Mucosa of rectum (tissue), 2 donors: ENCODE measurements at regions not wholly inside any gene's neighbourhood (a gene's known extent, or its start where the extent isn't known, plus 50 kb on each side); places are given as distances from the start of the nearest gene placed in this dataset.
"Not testable (repeated sequence)": the region's sequence is repeated elsewhere in the genome, so short reads cannot be mapped to it uniquely, and the experiment has no call there.

ENCODE experiments used
- H3K27ac ChIP-seq, 2 donors: one replicate each; pipeline ENCODE4 v1.7.0; 2013; ENCODE audit warnings: inconsistent platforms in 2 of 2, low read depth in 2 of 2, low read length in 2 of 2
- H3K27me3 ChIP-seq, 2 donors: one replicate each; pipeline ENCODE4 v1.7.0; 2013; ENCODE audit warnings: low read length in 2 of 2; ENCODE audit not compliant: control insufficient read depth in 2 of 2, insufficient read depth in 2 of 2
- H3K36me3 ChIP-seq, 2 donors: one replicate each; pipeline ENCODE4 v1.7.0; 2013; ENCODE audit warnings: low read length in 2 of 2; ENCODE audit not compliant: control insufficient read depth in 2 of 2, insufficient read depth in 2 of 2
- H3K4me1 ChIP-seq, 2 donors: one replicate each; pipeline ENCODE4 v1.7.0; 2013; ENCODE audit warnings: low read length in 2 of 2, mild to moderate bottlenecking in 1 of 2; ENCODE audit not compliant: control insufficient read depth in 2 of 2, insufficient read depth in 2 of 2
- H3K4me3 ChIP-seq, 2 donors: one replicate each; pipeline ENCODE4 v1.7.0; 2013; ENCODE audit warnings: low read length in 2 of 2
- H3K9ac ChIP-seq, 2 donors: one replicate each; pipeline ENCODE4 v1.7.0; 2013; ENCODE audit warnings: low read length in 2 of 2, low read depth in 1 of 2, mild to moderate bottlenecking in 1 of 2
- H3K9me3 ChIP-seq, 2 donors: one replicate each; pipeline ENCODE4 v1.7.0; 2013; ENCODE audit warnings: low read length in 2 of 2; ENCODE audit not compliant: control insufficient read depth in 2 of 2
- donor health status: healthy.
- donor health status: Normal muscosa, but diverticular disease.

DNA sequence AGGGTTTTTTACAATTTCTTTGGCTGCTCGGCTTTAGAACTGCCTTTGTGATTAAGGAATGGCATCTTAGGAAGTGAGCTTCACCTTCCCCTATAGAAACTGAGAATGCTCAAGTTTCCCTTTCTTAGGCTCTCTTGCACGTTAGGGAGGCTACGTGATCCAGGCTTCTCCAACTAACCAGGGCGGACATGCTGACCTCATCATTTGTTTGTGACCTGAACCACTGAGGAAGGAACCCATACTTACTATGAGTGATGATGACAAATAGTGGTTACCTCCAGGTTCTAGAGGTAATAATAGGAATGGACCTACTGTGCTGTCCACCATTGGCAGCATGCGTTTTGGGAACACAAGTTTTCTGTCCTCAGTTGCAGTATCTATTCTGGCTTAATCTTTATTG is 645.8 kb downstream of the C6orf118 start:
- Histone ChIP-seq H3K9me3 (peaks cover 0 to under 1% of the 10 kb centered on the region in 2 donors), H3K27ac (no peak overlapping the region), H3K27me3 (no peaks in the 10 kb centered on the region), H3K4me3 (no peak overlapping the region), H3K36me3 (no peaks in the 10 kb centered on the region), H3K4me1 (no peaks in the 10 kb centered on the region), H3K9ac (no peak overlapping the region)

DNA sequence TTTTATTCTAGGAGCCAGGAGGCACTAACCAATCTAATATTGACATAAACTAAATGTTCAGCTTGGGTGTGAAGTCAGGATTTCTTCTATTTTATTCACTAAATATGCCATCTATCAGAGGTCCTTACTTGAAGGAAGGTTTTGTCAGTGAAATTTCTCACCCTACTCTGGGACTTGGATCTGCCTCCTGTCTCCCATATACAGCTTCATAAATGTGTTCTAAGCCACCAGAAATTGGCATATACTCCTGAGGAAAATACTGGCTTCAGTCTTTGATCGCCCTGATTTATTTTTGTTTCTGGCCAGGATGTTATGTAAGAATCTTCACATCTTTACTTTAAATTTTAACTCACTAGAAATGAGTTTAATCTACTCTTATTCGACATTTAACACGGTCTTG is 647.7 kb downstream of the C6orf118 start:
- Histone ChIP-seq H3K9me3 (no peaks in the 10 kb centered on the region), H3K9ac (no peak overlapping the region), H3K4me3 (no peak overlapping the region), H3K27ac (no peak overlapping the region), H3K27me3 (no peaks in the 10 kb centered on the region), H3K36me3 (no peaks in the 10 kb centered on the region), H3K4me1 (no peaks in the 10 kb centered on the region)

DNA sequence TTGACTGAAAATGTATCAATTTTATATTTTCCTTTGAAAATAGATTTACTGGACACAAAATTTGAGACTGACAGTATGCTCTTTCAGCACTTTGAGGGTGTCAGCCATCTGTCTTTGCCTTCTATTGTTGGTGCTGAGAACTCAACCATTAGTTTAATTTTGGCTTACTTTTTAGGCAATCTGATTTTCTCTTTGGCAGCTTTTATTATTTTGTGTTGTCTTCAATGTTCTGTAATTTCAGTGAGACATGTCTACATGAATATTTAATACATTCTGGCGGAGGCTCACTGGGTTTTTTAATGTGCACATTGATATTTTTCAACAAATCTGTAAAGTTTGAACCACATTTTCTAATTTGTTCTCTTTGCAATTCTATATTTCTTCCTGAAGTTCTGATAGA is 648.6 kb downstream of the C6orf118 start:
- H3K36me3 ChIP-seq: no peaks in the 10 kb centered on the region
- no peak overlapping the region for H3K9ac ChIP-seq
- H3K4me1 ChIP-seq: no peaks in the 10 kb centered on the region
- no peaks in the 10 kb centered on the region for H3K9me3 ChIP-seq
- H3K27me3 ChIP-seq: no peaks in the 10 kb centered on the region
- no peak overlapping the region for H3K4me3 ChIP-seq
- no peak overlapping the region for H3K27ac ChIP-seq

DNA sequence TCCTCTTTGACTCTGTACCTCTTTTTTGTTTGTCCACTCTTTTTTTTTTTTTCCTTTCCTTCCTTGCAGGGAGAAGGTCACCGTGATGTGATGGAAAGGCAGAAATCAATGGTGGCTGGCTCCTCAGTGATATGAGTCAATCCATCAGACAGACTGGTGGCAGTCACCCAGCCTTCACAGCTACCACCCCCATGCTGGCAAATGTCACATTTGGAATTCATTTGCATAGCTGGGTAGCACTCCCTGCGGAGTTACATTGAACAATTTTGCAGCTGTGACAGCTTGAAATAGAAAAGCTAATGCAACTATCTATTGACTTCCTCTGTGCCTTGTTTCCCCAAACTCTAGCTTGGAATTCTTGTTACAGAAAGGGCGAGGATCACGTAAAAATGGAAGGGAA is 668.4 kb downstream of the C6orf118 start:
- H3K4me3 ChIP-seq: no peak overlapping the region
- H3K4me1 ChIP-seq: no peaks in the 10 kb centered on the region

DNA sequence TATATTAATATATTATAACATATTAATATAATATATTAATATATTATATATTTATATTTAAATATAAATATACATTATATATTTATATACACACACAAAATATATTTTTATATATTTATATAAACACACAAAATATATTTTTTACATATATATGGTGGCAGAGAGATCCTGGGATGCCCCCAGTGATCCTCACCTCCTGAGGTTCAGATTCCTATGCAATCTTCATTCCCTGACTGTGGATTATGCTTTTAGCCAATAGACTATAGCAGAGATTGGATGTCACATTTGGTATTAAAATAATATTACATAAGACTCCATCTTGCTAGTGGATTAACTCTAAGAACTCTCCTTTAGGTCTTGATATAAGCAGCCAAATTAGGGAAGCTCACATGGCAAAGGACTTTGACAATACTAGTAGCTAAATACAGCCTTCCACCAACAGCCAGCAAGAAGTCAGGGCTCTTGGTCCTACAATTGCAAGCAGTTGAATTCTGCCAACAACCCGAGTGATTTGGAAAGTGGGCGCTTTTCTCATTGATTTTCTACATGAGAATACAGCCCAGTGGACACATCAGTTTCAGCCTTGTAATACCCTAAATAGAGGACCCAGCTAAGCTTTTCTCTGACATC is 681.0 kb downstream of the C6orf118 start:
- Histone ChIP-seq H3K9me3 (no peaks in the 10 kb centered on the region), H3K27me3 (no peaks in the 10 kb centered on the region), H3K36me3 (no peaks in the 10 kb centered on the region), H3K4me3 (no peak overlapping the region), H3K9ac (no peak overlapping the region), H3K4me1 (no peaks in the 10 kb centered on the region), H3K27ac (no peak overlapping the region)

More for the DNA sequence above, 668.4 kb downstream of the C6orf118 start:
- Histone ChIP-seq H3K9me3 (peaks cover 0 to 2% of the 10 kb centered on the region in 2 donors), H3K27ac (no peak overlapping the region), H3K27me3 (no peaks in the 10 kb centered on the region), H3K9ac (no peak overlapping the region), H3K36me3 (no peaks in the 10 kb centered on the region)

DNA sequence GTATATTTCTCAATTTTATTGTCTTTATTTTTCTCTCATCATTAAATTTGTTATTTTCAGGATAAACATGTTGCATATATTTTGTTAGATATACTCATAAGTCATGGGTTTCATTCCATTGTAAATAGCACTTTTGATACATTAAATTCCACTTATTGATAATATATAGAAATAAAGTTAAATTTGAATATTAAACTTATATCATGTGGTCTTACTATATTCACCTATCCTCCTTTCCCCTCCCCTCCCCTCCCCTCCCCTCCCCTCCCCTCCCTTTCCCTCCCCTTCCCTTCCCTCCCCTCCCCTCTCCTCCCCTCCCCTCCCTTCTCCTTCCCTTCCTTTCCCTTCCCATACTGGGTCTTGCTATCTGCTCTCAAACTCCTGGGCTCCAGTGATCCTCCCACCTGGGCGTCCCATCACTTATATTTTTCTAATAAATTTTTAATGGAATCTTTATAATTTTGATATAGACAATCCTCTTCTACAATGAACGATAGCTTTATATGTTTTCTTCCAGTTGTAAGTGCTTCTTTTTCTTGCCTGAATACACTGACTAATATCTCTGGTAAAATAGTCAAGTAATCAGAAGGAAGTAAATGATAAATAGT is 692.4 kb downstream of the C6orf118 start:
- Histone ChIP-seq H3K9me3 (no peaks in the 10 kb centered on the region), H3K9ac (no peak overlapping the region), H3K36me3 (no peaks in the 10 kb centered on the region), H3K27me3 (no peaks in the 10 kb centered on the region), H3K27ac (no peak overlapping the region), H3K4me3 (no peak overlapping the region), H3K4me1 (no peaks in the 10 kb centered on the region)

DNA sequence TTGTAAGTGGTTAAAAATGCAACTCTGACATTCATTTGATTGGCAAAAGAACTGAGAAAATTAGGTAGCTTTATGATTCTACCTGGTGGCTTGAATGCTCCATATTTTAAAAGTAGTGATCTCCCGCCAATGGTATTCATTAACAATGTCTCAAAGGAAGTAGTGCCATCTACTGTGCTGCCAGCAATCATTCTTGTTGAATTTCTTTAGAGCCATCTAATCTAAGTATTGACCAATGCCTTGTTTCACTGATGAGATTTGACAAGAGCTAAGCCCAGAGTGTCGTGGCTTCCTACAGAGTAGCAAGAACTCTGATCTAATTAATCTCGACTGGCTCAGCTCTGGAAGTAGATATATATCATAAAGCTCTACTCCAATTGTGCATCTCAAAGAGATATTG is 696.7 kb downstream of the C6orf118 start:
- H3K27ac ChIP-seq: no peak overlapping the region
- H3K4me1 ChIP-seq: no peaks in the 10 kb centered on the region
- no peak overlapping the region for H3K9ac ChIP-seq
- H3K27me3 ChIP-seq: no peaks in the 10 kb centered on the region
- H3K4me3 ChIP-seq: no peak overlapping the region
- no peaks in the 10 kb centered on the region for H3K9me3 ChIP-seq
- no peaks in the 10 kb centered on the region for H3K36me3 ChIP-seq

DNA sequence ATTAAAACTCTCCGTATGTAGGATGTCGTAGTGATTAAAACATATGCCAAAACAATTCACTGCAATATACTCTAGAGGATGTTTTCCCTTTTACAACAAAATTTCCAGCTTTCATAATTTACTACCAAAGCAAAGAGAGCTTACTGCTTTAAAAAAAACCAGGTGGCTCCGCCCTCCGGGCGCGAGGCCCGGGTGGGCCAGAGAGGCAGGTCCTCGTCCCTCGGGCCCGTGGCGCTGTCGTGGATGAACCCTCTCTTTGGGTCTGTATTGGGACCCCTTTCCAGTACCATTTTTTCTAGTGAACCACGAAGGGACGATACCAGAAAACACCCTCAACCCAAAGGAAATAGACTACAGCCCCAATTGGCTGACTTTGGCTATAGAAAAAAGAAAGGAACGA is 698.5 kb downstream of the C6orf118 start:
- H3K27me3 ChIP-seq, H3K4me3 ChIP-seq: not testable (repeated sequence)

DNA sequence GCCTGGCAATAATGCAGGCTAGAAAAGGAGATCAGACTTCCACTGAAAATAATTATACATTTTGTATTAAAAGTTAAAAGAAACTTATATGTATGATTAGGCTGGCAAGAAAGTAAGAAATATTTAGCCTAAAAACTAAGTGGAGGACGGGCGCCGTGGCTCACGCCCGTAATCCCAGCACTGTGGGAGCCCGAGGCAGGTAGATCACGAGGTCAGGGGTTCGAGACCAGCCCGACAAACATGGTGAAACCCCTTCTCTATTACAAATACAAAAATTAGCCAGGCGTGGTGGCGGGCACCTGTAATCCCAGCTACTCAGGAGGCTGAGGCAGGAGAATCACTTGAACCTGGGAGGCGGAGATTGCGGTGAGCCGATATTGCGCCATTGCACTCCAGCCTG is 707.0 kb downstream of the C6orf118 start:
- H3K27ac ChIP-seq, H3K36me3 ChIP-seq, H3K4me1 ChIP-seq, H3K9me3 ChIP-seq, H3K9ac ChIP-seq, H3K27me3 ChIP-seq, H3K4me3 ChIP-seq: not testable (repeated sequence)

More for the DNA sequence above, 698.5 kb downstream of the C6orf118 start:
- not testable (repeated sequence) for H3K27ac ChIP-seq, H3K9ac ChIP-seq, H3K36me3 ChIP-seq, H3K9me3 ChIP-seq, H3K4me1 ChIP-seq

DNA sequence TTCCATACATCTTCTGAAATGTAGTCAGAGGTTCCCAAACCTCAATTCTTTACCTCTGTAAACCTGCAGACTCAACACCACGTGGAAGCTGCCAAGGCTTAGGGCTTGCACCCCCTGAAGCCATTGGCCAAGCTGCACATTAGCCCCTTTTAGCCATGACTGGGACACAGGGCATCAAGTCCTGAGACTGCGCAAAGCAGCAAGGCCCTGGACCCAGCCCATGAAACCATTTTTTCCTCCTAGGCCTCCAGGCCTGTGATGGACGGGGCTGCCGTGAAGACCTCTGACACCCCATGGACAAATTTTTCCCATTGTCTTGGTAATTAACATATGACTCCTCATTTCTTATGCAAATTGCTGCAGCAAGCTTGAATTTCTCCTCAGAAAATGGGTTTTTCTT is 727.8 kb downstream of the C6orf118 start:
- Histone ChIP-seq H3K36me3 (no peaks in the 10 kb centered on the region), H3K9me3 (peaks cover 0 to 3% of the 10 kb centered on the region in 2 donors), H3K27me3 (no peaks in the 10 kb centered on the region), H3K4me3 (no peak overlapping the region), H3K9ac (no peak overlapping the region), H3K27ac (no peak overlapping the region), H3K4me1 (no peaks in the 10 kb centered on the region)
